Lower lobe of right lung (tissue), 2 donors: ENCODE measurements at regions not wholly inside any gene's neighbourhood (a gene's known extent, or its start where the extent isn't known, plus 50 kb on each side); places are given as distances from the start of the nearest gene placed in this dataset.

ENCODE experiments used
- ATAC-seq, 2 donors: fragments of 200-7000 bp; cut with Tn5 transposase; one replicate each; pipeline ENCODE4 v1.9.1; 2020 to 2022; ENCODE audit warnings: mild to moderate bottlenecking in 2 of 2, moderate library complexity in 2 of 2
- DNase-seq: peaks from one replicate; pipeline ENCODE4 v3.0.0-alpha.2; 2020
- H3K27ac ChIP-seq: fragments of 200-600 bp; one replicate; pipeline ENCODE4 v1.8.0; 2022
- H3K27me3 ChIP-seq: fragments of 200-600 bp; one replicate; pipeline ENCODE4 v1.8.0; 2022; ENCODE audit warnings: low read depth
- H3K36me3 ChIP-seq: fragments of 200-600 bp; one replicate; pipeline ENCODE4 v1.8.0; 2022; ENCODE audit warnings: mild to moderate bottlenecking
- H3K4me1 ChIP-seq: fragments of 200-600 bp; one replicate; pipeline ENCODE4 v1.8.0; 2022
- H3K4me3 ChIP-seq: fragments of 200-600 bp; one replicate; pipeline ENCODE4 v1.8.0; 2022; ENCODE audit warnings: mild to moderate bottlenecking
- H3K9me3 ChIP-seq: fragments of 200-600 bp; one replicate; pipeline ENCODE4 v1.8.0; 2022
- CTCF ChIP-seq: fragments of 200-600 bp; IDR thresholded peaks from one replicate; pipeline ENCODE4 v1.8.0; 2022; ENCODE audit warnings: antibody characterized with exemption, mild to moderate bottlenecking
- intact Hi-C: fragments of 100-400 bp; cut with DNase I; formaldehyde crosslinking; loops from one replicate; pipeline ENCODE4 v1.11.0; 2022
- donor health status: DM: no; HTN: yes; CAD: no; lungs with severe emphysema.

GRCh38 chr4:126698224-126698623 is 934.5 kb upstream of the INTU start:
- H3K36me3 ChIP-seq: no peaks in the 10 kb centered on the region
- no peak for TF ChIP-seq CTCF
- H3K9me3 ChIP-seq: no peaks in the 10 kb centered on the region
- no peak overlapping the region for H3K4me3 ChIP-seq
- H3K27me3 ChIP-seq: no peaks in the 10 kb centered on the region
- intact Hi-C loops: no loop called here
- H3K4me1 ChIP-seq: no peaks in the 10 kb centered on the region
- DNase-seq: no peak
- no peak overlapping the region for H3K27ac ChIP-seq
- no peak for ATAC-seq

- no peak for TF ChIP-seq CTCF
- no peak overlapping the region for H3K27ac ChIP-seq
Observed at GRCh38 chr4:126701756-126702155, 931.0 kb upstream of the INTU start.

GRCh38 chr4:126702747-126703146 is 930.0 kb upstream of the INTU start:
- Histone ChIP-seq H3K9me3 (no peaks in the 10 kb centered on the region), H3K36me3 (no peaks in the 10 kb centered on the region), H3K27me3 (no peaks in the 10 kb centered on the region), H3K4me1 (no peaks in the 10 kb centered on the region), H3K4me3 (no peak overlapping the region), H3K27ac (no peak overlapping the region)
- ATAC-seq (no peak), DNase-seq (no peak)
- TF ChIP-seq CTCF: no peak
- intact Hi-C loops: no loop called here

More at GRCh38 chr4:126701756-126702155, 931.0 kb upstream of the INTU start:
- Histone ChIP-seq H3K9me3 (no peaks in the 10 kb centered on the region), H3K27me3 (no peaks in the 10 kb centered on the region), H3K4me1 (no peaks in the 10 kb centered on the region), H3K36me3 (no peaks in the 10 kb centered on the region), H3K4me3 (no peak overlapping the region)
- intact Hi-C loops: no loop called here
- DNase-seq (no peak), ATAC-seq (peak in 1 of 2 donors; percentile 58)

- Histone ChIP-seq H3K27ac (no peak overlapping the region), H3K4me3 (no peak overlapping the region), H3K36me3 (no peaks in the 10 kb centered on the region), H3K27me3 (no peaks in the 10 kb centered on the region), H3K4me1 (no peaks in the 10 kb centered on the region), H3K9me3 (no peaks in the 10 kb centered on the region)
- intact Hi-C loops: no loop called here
- DNase-seq (no peak), ATAC-seq (no peak)
- no peak for TF ChIP-seq CTCF
Observed at GRCh38 chr4:126705266-126705665, 927.5 kb upstream of the INTU start.

GRCh38 chr4:126708716-126709115 is 924.0 kb upstream of the INTU start:
- no peaks in the 10 kb centered on the region for H3K9me3 ChIP-seq
- TF ChIP-seq CTCF: no peak
- no peaks in the 10 kb centered on the region for H3K36me3 ChIP-seq
- ATAC-seq: no peak
- H3K4me3 ChIP-seq: no peak overlapping the region
- intact Hi-C loops: no loop called here
- no peaks in the 10 kb centered on the region for H3K27me3 ChIP-seq
- H3K27ac ChIP-seq: no peak overlapping the region
- no peak for DNase-seq
- H3K4me1 ChIP-seq: no peaks in the 10 kb centered on the region

GRCh38 chr4:126710935-126711334 is 921.8 kb upstream of the INTU start:
- TF ChIP-seq CTCF: no peak
- Histone ChIP-seq H3K36me3 (no peaks in the 10 kb centered on the region), H3K4me3 (no peak overlapping the region), H3K27ac (no peak overlapping the region), H3K9me3 (no peaks in the 10 kb centered on the region), H3K4me1 (no peaks in the 10 kb centered on the region), H3K27me3 (no peaks in the 10 kb centered on the region)
- no peak for ATAC-seq
- intact Hi-C loops: no loop called here
- no peak for DNase-seq
